ENCODE measurements at regions not wholly inside any gene's neighbourhood (a gene's known extent, or its start where the extent isn't known, plus 50 kb on each side); places are given as distances from the start of the nearest gene placed in this dataset.

GRCh38 chr5:58044166-58044565 lies 415.7 kb downstream of the PLK2 start:
- TF ChIP-seq POLR2A (IDR thresholded peaks at IDR 0.05; ENCODE audit: low read depth, low read length) = no peak
- no peak for TF ChIP-seq POLR2AphosphoS5 (IDR thresholded peaks at IDR 0.05; ENCODE audit: low read depth, low read length)
- TF ChIP-seq TAF1 (IDR thresholded peaks at IDR 0.05; ENCODE audit: low read depth, low read length) = no peak
- TF ChIP-seq PAX5 (IDR thresholded peaks at IDR 0.05; ENCODE audit: insufficient read depth, low read length, severe bottlenecking) = no peak
